NOMO-1 treated with dmso at 0.1 percent for 144 hours (cell line): ENCODE measurements at regions not wholly inside any gene's neighbourhood (a gene's known extent, or its start where the extent isn't known, plus 50 kb on each side); places are given as distances from the start of the nearest gene placed in this dataset.

Experiments
- DNase-seq: peaks from one replicate; lab custom pipeline; 2025; ENCODE audit not compliant: unreplicated experiment; lab: John Stamatoyannopoulos, UW

- no peak for DNase-seq
These were observed 334.7 kb upstream of the NR3C2 start for GRCh38 chr4:148776941-148777340.

GRCh38 chr4:148774134-148774533 is 331.9 kb upstream of the NR3C2 start:
- DNase-seq: no peak

GRCh38 chr4:148773313-148773712 is 331.1 kb upstream of the NR3C2 start:
- DNase-seq: no peak

- DNase-seq: no peak
These were observed 328.6 kb upstream of the NR3C2 start for GRCh38 chr4:148770848-148771247.

- no peak for DNase-seq
These were observed 328.2 kb upstream of the NR3C2 start for GRCh38 chr4:148770377-148770776.

DNA sequence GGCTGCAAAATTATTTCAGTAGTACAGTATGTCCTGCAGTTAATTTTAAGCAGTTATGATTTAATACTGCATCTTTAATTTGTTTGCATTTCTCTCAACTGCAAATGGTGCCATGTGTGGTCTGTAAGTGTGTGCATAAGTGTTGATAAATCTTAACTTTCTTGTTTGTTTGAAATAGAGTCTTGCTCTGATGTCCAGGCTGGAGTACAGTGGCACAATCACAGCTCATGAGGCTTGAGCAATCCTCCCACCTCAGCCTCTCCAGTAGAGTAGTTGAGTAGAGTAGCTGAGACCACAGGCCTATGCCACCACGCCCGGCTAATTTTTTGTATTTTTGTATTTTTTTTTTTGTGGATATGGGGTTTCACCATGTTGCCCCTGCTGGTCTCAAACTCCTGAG is 322.5 kb upstream of the NR3C2 start:
- no peak for DNase-seq

- DNase-seq: no peak
These were observed 315.0 kb upstream of the NR3C2 start for GRCh38 chr4:148757171-148757570.

- DNase-seq: no peak
These were observed 307.2 kb upstream of the NR3C2 start for GRCh38 chr4:148749403-148749802.

GRCh38 chr4:148747721-148748268 is 305.6 kb upstream of the NR3C2 start:
- DNase-seq: no peak

DNA sequence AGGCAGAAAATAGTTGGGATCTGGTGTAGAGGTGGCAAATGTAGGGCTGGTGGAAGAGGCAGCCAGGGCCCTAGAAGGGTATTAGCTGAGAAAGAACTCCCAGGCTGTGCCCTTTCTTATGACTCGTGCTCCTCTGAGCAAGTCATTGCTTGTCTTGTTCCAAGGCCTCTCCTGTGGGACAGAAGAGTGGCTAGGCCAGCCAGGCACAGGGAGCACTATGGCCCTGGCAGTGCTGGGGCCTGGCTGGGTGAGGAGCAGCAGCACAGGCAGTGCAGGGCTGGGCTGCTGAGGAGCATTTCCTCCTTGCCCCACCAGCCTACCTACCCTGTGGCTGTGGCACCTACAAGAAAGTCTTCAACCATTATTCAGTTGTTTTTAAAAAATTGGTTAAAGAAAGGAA is 298.5 kb upstream of the NR3C2 start:
- no peak for DNase-seq

DNA sequence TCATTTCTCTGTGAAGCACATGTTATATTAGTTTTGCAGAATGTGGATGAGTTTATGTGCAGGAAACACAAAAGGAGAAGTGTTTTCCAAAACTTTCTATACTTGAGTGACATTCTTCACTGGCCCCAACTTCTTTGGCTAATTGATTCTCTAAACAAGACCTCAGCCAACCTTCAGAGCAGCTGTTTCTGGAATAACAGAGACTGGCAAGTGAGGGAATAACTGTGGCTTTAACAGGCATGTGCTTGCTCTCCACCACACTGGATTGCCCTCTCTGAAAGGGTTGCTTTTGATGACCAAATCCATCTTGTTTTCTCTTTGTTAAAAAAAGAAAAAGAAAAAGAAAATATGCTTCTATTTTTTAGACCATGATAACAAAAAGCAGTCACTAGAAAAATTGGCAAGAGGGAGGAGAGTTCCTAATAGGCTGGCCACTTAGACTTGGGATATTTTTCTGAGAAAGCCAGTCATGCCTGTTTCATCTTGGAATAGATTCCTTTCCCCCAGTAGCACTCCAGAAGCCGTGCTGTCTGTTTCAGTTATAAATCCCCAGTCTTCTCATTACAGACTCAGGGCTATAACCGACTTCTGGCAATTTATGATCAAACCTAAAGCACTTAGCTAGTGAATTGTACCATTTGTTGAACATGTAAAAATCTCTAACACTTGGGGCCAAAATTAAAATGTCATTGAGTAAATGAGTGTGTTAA is 295.0 kb upstream of the NR3C2 start:
- DNase-seq: no peak

DNA sequence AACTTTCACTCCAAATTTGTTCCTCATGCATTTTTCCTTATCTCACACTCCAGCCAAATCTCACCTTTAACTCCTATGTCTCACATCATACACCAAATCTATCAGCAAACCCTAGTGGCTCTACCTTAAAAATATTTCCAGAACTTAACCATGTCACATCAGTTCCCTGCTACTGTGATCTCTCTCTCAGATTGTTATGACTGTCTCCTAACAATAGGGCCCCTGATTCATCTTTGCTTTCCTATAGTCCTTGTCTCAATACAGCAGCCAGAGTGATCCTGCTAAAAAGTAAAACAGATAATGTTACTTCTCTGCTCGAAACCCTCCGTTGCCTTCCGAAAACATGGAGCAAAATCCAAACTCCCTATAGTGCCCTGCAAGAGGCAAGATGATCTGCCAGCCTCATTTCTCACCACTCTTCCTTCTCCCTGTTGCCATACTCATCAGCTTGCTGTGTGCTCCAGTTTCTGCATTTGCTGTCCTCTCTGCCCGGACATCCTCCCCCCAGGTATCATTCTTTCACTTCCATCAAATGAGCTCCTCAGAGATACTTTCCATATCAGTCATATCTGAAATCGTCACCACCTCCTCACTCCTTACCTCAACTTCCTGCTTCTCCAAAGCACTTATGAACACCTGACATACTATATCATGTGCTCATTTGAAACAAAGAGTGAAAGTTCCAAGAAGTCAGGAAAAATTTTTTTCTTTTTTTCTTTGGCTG is 293.4 kb upstream of the NR3C2 start:
- no peak for DNase-seq

- DNase-seq: no peak
These were observed 288.6 kb upstream of the NR3C2 start for GRCh38 chr4:148730766-148731165.

DNA sequence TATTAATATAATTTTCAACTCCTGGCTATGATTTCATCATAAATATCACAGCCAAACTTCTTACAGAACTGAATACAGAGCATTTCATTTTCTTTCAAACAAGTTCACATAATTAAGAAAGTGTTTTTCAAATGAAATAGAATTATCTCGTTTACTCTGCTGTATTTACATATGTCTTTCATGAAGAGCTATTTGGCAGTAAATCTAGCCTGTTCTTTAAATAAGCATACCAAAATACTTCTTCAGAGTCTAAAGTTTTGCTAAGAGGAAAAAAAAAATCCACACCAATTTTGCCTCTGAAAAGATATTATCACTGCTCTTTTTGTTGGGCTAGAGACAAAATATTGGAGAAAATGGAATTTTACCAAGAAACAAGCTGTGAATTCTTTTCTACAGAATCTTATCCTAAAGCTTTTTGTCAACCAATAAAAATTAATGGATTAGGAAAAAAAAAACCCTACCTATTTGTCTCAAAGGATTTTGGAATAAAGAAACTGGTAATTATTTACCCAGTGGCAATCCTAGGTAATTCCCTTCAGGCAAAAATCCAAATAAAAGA is 287.9 kb upstream of the NR3C2 start:
- DNase-seq: no peak

DNA sequence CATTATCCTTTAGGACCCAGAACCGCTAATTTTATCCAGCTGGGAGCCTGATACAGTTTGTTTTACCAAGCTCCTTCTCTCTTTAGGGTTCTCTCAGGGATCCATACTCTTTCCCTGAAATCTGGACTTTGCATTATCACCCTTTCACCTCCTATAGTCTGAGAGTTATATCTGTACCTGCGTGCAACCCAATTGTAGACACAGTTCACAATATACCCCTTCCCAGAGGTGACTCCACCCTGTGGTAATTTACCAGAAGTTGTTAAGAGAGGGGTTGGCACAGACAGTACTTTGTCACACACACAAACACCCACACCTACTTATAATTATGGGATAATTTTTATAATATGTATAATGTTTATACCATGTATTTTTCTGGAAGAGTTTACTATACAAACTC is 275.8 kb upstream of the NR3C2 start:
- no peak for DNase-seq

- DNase-seq: no peak
These were observed 274.3 kb upstream of the NR3C2 start for GRCh38 chr4:148716431-148717052.

- no peak for DNase-seq
These were observed 262.1 kb upstream of the NR3C2 start for GRCh38 chr4:148704291-148704690.

DNA sequence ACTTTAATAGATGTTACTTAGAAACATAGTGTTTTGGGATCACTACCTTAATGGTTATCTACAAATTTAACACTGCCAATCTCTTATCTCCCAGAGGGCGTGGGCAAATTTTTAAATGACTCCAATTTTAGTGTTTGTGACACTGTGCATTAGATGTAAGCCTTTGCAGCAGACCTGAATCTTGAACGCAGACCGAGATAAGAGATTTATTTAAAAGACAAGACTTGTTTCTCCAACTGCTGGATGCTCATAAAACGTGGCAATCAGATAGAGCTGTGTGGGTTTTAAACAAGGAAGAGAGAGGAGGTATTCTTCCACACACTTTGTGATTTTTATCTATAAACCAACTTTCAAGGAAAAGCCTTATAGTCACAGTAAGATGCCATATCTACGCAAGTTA is 252.5 kb upstream of the NR3C2 start:
- no peak for DNase-seq

DNA sequence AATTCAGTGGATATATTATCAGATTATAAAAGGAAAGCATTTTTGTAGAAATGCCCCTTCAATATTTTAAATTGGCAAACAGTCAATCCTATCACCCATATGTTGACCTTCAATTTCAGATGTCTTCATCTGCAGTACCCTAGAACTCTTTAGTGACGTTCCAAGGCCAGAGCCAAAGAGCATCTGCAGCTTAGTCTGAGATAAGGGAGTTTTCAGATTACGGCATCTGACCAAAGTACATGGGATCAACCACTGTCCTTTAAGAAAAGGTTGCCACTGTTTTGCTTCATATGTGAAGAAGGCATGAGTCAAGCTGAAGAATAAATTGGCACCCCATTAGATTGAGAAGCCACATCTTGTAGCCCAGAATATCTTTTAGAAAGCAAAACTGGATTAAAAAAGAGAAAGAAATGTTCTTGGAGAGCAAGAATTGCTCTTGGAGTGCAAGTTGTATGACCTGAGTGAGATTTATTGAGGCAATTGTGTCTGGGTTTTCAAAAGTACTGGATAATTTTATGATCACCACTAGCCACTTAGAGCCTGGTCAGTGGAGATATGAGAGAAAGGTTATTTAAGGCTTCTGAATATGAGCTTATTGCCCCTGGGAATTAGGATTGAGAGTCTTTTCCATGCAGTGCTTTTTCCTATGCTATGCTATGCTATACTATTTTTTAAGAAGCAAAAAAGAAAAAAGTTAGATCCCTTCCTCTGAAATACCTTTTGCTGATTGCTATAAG is 251.9 kb upstream of the NR3C2 start:
- DNase-seq: no peak

GRCh38 chr4:148692242-148692641 is 250.0 kb upstream of the NR3C2 start:
- no peak for DNase-seq

GRCh38 chr4:148686449-148686848 is 244.2 kb upstream of the NR3C2 start:
- no peak for DNase-seq
